Transverse colon (tissue), 3 donors: ENCODE measurements at regions not wholly inside any gene's neighbourhood (a gene's known extent, or its start where the extent isn't known, plus 50 kb on each side); places are given as distances from the start of the nearest gene placed in this dataset.

Experiments used
- POLR2A ChIP-seq: fragments of 450-650 bp; IDR thresholded peaks from one replicate; pipeline ENCODE4 v1.6.1; 2016; ENCODE audit warnings: antibody characterized with exemption, mild to moderate bottlenecking, moderate library complexity
- TF ChIP-seq, protein P1 (sequence below), 5 experiments: fragments of 200-600 bp in 3 of 5; fragments of 450-650 bp in 2 of 5; sonication (generic) in 3 of 5; IDR thresholded peaks; 1 replicate in 2 of 5; 2 replicates in 3 of 5; pipeline ENCODE4 v1.5.1; 2016 to 2017; ENCODE audit warnings: antibody characterized with exemption in 5 of 5, inconsistent platforms in 3 of 5, mild to moderate bottlenecking in 2 of 5, moderate library complexity in 1 of 5

DNA sequence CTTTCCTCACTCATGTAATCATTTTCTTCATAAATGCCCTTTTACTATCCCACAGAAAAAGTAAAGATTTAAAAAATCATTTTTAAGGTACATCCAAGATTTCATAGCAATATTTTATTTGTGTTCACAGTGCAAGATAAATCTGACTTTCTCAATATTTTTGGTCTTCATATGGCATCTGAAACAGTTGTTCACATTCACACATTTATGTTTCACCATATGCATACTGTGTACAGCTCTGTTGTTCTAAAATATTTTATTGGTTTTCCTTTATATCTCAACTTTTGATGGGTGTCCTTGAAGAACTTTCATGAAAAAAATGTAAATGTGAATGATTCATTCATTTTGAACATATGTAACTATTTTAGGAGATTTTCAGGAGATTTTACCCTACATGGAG, 348.7 kb downstream of the SNAPC1 start:
- TF ChIP-seq, protein P1, sequence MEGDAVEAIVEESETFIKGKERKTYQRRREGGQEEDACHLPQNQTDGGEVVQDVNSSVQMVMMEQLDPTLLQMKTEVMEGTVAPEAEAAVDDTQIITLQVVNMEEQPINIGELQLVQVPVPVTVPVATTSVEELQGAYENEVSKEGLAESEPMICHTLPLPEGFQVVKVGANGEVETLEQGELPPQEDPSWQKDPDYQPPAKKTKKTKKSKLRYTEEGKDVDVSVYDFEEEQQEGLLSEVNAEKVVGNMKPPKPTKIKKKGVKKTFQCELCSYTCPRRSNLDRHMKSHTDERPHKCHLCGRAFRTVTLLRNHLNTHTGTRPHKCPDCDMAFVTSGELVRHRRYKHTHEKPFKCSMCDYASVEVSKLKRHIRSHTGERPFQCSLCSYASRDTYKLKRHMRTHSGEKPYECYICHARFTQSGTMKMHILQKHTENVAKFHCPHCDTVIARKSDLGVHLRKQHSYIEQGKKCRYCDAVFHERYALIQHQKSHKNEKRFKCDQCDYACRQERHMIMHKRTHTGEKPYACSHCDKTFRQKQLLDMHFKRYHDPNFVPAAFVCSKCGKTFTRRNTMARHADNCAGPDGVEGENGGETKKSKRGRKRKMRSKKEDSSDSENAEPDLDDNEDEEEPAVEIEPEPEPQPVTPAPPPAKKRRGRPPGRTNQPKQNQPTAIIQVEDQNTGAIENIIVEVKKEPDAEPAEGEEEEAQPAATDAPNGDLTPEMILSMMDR (IDR thresholded peaks at IDR 0.05) = no peak
- TF ChIP-seq POLR2A = no peak
